GOT3 (cell line): ENCODE measurements at regions not wholly inside any gene's neighbourhood (a gene's known extent, or its start where the extent isn't known, plus 50 kb on each side); places are given as distances from the start of the nearest gene placed in this dataset.

ENCODE experiments used
- DNase-seq: peaks from one replicate; lab custom pipeline; 2025; ENCODE audit warnings: mixed read lengths; lab: John Stamatoyannopoulos, UW

DNA sequence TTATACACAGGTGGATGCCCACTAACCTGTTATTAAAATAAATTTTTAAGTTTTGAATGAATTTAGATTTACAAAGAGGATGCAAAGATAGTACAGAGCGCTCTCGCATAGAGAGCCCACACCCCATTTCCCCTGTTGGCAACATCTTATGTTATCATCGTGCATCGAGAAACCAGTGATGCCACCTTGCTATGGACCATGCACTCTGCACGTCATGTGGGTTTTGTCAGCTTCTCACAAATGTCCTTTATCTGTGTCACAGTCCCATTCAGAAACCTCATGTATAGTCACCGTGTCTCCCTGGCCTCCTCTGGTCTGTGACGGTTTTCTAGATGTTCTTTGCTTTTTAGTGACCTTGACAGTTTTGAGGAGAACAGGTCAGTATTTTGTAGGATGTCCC lies 60.0 kb downstream of the ING1 start:
- no peak for DNase-seq

DNA sequence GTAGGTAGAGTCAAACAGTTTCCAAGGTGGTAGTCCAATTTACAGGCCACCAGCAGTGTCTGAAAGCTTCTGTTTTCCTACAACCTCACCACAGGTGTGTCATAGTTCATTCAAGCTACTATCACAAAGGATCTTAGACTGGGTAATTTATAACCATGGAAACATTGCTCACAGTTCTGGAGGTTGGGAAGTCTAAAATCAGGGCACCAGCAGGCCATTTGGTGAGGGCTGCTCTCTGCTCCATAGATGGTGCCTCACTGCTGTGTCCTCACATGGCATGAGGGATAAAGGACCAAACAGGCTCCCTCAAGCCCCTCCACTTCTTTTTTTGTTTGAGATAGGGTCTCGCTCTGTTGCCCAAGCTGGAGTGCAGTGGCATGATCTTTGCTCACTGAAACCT lies 60.6 kb downstream of the ING1 start:
- no peak for DNase-seq

DNA sequence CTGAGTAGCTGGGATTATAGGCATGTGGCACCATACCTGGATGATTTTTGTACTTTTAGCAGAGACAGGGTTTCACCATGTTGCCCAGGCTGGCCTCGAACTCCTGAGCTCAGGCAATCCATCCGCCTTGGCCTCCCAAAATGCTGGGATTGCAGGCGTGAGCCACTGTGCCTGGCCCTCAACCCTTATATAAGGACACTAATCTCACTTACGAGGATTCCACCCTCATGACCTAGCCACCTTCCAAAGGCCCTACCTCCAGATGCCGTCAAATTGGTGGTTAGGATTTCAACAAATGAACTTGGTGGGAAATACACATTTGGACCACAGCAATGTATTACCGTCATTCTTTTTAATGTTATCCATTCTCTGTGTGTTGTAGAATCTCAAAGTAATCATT lies 61.0 kb downstream of the ING1 start:
- DNase-seq: no peak

DNA sequence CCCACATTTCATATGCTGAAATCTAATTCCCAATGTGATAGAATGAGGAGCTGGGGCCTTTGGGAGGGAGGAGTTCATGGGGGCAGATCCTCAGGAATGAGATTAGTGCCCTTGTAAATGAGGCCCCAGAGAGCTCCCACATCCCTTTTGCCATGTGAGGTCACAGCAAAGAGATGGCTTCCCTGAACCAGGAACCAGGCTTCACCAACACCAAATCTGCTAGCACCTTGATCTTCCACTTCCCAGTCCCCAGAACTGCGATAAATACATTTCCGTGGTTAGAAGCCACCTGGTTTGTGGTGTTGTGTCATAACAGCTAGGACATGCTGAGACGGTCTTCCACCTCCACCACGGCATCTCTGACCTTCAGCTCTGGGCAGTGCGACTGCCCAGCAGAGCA lies 62.1 kb downstream of the ING1 start:
- DNase-seq: no peak

DNA sequence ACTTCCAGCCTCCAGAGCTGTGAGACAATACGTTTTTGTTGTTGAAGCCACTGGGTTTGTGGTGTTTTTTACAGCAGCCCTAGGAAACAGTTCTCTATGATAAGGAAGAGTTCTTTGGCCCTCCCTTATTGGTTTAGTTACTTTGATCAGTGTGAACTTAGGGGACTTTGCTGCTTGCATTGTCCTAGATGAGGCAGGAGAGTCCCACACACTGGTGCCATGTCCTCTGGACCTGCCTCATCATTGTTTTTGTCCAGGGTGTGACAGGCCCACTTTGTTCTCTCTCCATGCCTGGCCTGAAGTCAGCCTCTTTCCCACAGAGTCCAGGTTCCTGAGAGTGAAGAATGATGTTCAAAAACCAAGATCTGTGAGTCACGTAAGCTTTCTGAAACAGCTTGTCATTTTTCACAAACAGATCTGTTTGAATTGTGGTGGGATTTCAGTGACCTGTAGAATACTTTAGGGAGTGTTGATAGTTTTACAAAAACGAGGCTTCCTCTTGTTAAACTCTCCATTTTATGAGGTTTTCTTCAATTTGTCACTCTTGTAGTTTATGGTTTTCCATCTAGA lies 63.8 kb downstream of the ING1 start:
- no peak for DNase-seq

DNA sequence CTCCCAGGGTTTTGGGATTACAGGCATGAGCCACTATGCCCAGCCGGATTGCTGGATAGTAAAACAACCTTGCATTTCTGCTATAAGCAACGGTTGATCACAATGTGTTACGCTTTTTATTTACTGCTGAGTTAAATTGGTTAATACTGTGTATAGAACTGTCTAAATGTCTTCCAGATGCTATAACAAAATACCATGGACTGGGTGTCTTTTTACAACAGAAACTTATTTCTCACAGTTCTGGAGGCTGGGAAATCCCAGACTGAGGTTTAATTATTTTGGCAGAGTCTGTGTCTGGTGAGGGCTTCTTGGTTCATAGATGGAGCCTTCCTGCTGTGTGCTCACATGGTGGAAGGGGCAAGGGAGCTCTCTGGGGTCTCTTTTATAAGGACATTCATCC lies 65.5 kb downstream of the ING1 start:
- no peak for DNase-seq

DNA sequence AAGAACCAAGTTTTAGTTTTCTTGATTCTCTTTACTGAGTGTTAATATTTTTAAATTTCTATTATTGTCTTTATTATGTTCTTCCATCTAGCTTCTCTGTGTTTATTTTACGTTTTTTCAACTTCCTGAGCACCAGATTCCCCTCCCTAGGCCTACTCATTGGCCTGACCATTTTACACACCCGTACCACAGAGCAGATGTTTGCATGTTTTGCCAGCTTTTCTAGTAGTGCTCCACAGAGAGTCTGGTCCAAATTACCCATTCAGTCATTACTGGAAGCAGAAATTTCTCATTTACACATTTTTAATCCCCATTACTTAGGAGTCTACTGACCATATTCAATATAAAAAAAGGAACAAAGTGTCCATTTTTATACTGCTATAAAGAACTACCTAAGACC lies 66.9 kb downstream of the ING1 start:
- no peak for DNase-seq

DNA sequence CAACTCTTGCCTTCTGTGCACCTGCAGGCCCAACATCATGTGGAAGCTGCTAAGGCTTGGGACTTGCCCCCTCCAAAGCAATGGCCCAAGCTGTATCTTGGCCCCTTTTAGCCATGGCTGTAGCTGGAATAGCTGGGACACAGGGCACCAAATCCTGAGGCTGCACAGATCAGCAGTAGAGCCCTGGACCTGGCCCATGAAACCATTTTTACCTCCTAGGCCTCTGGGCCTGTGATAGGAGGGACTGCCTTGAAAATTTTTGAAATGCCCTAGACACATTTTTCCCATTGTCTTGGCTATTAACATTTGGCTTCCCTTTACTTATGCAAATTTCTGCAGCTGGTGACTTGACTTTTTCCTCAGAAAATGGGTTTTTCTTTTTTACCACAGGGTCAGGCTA lies 68.7 kb downstream of the ING1 start:
- DNase-seq: no peak

DNA sequence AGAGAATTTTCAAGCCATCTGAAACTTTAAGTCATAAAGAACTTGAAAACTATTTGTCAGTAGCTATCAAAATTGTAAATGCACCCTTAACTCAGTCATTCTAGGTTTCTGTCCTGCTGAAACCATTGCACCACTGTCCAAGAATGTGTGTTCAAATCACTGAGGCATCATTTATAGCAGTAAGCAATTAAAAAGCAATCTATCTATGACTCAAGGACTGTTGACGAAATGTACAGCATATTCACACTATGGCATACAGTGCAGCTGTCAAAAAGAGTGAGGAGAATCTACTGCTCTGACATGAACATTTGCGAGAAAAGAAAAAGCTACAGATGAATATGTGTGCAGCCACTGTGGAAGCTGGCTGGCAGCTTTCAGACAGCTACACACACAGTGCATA lies 71.2 kb downstream of the ING1 start:
- no peak for DNase-seq

DNA sequence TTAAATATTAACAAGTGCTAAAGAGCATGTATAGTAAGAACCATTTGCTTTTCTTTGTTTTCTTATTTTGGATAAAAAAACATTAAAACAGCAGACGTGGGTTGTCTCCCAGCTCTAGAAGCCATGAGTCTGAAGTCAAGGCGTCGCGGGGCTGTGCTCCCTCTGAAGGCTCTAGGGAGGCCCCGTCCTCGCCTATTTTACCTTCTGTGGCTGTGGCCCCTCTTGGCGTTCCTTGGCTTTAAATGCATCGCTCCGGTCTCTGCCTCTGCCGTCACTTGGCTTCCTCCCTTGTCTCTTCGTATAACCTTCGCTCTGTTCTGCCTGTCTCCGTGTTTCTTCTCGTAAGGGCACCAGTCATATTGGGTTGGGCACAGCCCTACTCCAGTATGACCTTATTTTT lies 75.3 kb downstream of the ING1 start:
- no peak for DNase-seq

DNA sequence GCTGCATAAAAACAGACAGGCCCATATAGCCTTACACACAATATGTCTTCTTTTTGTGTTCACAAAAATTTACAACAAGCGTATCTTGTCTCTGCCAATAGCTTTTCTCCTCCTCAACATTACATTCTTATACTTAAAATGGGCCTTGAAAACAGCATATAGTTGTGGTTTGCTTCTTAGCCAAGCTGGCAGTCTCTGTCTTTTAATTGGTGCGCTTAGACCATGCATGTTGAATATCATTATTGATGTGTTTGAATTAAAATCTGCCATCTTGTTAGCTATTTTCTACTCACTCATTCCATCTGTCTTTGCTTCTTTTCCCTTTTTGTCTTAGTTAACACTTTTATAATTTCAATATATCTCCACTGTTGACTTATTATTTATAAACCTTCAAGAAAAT lies 76.4 kb downstream of the ING1 start:
- no peak for DNase-seq

DNA sequence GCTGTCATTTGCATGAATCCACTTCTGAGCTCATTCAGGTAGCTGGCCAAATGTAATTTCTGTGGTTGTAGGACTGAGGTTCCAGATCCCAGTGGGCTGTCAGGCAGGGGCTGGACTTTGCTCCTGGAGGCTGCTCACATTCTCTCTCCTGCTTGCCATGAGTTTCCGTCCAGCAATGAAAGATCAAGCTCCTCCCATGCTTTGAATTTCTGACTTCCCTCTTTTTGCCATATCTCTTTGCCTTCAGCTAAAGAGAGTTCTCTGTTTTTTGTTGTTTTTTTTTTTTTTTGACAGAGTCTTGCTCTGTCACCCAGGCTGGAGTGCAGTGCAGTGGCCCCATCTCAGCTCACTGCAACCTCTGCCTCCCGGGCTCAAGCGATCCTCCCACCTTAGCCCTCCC lies 76.9 kb downstream of the ING1 start:
- no peak for DNase-seq

DNA sequence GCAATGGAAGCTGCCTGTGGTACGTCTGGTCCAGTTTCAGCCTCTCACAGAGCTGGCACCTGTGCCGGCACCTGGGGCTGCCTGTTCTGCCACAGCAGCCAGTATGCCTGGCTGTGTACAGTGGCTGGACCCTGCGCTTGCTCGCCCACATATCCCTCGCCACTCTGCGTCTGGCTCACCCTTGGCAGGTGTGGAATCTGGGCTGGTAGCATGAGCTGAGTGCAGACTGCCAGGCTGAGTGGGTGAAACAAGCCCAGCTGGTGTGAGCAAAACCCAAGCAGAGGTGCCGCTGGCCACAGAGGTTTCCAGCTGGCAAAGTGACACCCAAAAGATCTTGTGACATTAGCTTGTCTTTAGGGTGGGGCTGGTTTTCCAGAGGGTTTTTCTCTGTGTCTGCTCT lies 80.7 kb downstream of the ING1 start:
- no peak for DNase-seq

DNA sequence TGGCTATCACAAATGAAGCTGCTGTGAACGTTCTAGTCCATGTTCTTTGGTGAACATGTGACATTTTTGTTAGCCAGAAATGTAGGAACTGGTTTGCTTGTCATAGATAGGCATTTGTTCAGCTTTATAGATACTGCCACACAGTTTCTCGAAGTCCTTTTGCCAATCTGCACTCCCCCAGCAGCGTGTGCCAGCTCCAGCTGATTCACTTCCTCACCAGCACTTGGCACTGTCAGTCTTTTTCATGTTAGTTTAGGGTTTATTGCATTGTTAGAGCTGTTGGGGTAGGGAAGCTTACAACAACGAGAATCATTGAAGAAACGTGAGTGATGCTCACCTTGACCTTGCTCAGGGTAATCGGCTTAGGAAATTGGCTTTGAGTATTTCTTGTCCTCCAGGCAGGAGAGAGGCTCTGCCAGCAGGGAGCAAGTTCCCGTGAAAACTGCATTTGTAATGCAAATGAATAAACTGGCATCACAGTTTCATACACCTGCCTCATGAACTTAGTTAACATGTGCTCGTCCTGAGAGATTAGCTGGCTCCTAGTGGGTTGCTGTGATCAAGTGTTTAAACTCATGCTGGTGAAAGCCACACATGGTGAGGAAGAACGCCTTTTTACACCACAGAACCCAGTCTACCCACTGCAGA lies 83.9 kb downstream of the ING1 start:
- no peak for DNase-seq

DNA sequence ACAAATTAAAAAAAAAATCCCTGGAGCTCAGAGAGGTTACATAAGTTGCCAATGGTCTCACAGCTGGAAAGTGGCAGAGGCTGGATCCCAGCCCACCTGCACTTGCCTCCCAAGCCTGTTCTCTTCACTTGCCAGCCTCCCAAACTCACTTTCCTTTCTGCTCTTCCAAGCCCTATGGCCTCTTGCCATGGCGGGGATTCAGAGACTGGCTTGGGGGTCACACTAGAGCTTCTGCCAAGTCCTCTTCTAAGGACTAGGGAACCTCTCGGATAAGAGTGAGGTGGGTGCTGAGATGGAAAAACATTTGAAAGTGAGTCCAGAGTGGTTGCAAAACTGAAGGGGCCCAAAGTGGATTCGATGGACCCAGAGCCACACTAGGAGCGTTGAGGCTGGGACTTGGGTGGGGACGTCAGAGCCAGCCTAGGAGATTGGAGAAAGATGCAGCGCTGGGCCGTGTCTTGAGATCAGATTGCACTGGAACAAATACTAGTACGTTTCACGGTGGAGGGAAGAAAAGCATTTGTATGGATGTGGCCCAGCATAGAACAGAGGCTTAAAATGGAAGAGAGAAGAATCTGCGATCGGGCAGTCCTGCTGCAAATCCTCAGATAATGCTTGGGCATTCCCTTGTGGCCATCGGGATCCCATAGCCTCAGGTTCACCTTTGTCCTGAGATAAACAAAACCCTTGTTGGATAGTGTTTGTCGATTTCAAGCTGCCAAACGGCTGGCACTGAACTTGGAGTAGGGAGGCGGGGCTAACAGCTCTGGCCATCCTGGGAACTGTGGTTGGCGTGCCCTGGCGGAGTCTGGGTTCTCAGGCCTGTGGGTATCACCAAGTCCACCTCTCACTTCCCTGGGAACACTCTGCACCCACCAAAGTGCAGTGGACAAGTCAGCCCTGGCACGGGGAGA lies 84.8 kb downstream of the ING1 start:
- no peak for DNase-seq

DNA sequence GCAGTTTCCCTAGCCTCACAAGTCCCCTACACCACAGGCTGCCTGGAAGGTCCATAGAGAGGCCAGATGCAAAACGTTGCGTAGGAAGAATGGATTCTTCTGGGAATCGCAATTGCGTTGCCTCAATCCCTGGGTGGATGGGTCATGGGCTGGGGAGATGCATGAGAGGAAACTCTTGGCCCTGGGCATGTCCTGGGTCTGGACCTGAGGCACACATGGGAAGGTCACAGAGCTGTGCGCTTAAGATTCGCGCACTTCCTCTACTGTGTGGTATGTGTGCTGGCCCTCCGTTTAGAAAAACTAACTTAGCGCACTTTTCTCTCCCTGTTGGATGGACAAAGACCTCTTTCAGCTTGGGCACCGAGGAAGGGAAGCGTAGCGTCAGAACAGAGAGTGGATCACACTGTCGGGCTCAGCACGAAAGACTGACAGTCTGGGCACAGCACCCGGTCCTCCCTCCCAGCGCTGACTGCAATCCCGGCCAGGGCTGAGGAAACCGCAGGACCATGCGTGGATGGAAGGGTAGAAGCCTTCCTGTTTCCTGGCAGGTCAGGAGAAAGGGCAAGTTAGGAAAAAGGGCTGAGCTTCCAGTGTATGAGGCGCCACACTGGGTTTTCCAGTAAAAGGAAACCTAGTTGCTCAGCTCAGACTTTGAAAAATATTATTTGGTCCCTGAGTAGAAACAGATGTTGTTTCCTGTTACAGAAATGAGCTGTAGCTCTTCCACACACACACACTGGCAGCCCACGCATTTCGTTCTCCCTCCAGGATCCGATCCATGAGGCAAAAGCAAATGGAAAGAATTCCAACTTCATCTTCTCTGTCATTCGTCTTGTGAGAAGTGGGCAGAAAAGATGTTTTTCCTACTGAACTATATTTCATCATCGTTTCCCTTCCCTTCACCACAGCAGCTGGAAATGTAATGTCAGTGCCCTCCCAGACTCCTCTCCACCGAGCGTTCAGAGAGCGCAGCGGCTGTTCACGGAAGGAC lies 86.0 kb downstream of the ING1 start:
- peak; percentile 13 for DNase-seq

DNA sequence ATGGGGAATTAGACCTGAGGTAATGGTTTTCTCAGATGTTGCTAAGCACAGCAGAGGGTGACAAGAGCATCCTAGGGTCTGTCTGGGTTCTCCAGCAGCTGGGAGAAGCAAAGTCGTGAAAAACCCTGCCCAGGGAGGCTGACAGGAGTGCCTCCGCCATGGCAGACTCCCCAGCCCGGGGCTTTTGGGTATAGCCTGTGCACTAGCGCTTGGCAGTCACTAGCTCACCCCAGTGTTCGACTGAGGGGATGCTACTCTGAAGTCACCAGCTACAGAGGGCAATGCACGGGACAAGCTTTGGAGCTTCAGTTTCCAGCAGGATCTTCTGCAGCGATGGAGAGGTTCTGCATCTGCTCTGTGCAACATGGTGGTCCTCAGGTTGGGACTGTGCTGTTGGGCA lies 87.5 kb downstream of the ING1 start:
- DNase-seq: no peak

DNA sequence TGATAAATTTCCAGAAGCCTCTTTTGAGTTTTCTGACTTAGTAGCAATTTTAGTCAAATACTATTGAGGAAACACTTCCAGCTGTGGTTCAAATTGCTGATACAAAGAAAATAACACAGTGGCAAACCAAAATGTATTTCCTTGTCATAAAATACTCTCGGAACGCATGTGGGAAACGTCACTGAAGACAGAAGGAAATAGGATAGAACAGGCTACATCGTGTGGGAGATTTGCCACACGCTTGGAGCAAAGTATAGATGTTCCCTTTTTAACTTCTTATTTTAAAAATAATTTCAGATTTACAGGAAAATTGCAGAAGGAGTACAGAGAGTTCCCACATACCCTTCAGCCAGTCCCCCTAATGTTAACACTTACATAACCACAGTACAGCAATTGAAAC lies 88.8 kb downstream of the ING1 start:
- no peak for DNase-seq

DNA sequence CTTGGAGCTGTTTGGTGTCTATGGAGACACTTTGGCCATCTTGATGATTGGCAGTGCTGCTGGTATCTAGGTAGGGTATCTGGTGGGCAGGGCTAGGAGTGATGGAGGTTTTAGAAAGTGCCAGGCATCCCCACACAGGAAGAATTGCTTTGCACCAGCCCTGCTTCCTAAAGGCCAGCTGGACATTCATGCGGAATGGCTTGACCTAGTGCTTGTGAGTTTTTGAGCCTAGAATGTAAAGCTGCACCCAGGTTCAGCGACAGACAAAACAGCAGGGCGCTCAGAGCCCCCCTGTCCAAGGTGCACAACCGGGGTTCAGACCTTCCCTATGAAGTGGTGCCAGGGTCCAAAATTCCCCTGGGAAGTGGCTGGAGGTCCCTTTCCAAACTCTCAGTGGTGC lies 93.1 kb downstream of the ING1 start:
- no peak for DNase-seq

DNA sequence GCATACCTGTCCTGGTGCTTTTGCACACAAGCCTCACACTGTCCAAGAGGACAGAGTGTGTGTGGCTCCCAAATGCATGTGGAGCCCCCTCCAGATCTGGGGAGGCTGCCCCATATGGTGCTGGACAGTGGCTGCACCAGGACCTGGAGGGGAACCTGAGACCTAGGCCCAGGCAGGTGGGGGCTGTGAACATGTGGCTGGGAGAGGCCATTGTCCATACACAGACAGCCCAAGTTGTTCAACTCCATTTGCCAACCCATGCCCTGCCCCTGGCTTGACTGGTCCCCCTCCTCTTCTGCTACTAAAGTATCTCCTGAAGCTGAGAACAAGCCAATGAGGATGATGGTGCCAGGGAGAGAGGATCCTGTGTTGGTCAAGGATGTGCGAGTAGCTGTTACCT lies 94.0 kb downstream of the ING1 start:
- no peak for DNase-seq

DNA sequence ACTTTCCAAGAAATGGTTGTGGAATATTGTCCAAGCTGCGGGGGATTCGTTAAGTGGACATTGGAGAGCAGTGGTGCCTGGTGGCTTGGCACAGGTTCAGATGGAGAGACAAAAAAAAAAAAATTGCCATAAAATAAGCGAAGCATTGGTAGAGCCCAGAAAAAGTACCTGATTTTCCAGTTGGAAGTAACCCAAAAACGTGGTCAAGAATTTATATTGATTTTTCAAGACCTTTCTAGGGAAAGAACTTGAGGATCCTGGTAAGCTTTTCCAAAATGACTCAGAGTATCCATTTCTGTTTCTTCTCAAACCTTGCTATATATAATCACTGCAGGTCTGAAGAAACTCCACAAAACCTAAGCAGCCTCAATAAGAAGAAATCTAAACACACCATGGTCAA lies 94.6 kb downstream of the ING1 start:
- DNase-seq: no peak

DNA sequence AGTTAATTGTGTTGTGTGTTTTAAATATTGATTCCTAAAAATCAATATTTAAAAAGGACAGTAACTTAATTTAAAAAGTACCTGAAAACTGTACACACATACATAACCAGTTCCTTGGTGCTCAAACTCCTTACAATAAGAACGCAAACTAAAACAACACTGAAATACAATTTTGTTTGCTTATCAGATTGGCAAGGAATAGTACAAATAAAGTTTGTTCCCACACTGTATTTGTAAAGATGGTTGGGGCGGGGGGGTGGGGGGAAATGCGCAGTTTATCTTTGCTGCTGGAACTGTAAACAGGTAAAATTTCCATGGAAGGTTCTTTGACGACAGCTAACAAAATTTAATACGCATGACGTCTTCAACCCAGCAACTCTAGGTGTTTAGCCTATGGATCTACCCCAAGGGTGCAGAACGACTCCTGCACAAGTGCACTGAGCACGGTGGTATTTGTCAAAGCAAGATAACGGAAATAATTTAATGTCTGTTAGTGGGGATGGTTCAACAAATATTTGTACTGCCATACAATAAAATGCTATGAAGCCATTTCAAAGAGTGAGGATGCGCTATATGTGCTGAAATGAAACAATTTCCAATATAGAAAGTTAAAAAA lies 96.5 kb downstream of the ING1 start:
- DNase-seq: no peak
